H1 (cell line): ENCODE measurements at regions not wholly inside any gene's neighbourhood (a gene's known extent, or its start where the extent isn't known, plus 50 kb on each side); places are given as distances from the start of the nearest gene placed in this dataset.

Experiments used
- ASH2L ChIP-seq: fragments of 200-600, 300-600 bp; sonication (generic); IDR thresholded peaks from one replicate; pipeline ENCODE4 v1.7.1; 2017; ENCODE audit warnings: low read length
- CHD2 ChIP-seq: IDR thresholded peaks from 2 replicates; pipeline ENCODE4 v1.6.1; 2012; ENCODE audit warnings: low read length, improper control_type of control experiment
- CTCF ChIP-seq, 3 experiments: IDR thresholded peaks; 1 replicate in 2 of 3; 2 replicates in 1 of 3; pipeline versions ENCODE4 v1.5.1 to v1.6.1; 2011; ENCODE audit warnings: low read length in 3 of 3, mild to moderate bottlenecking in 3 of 3, inconsistent platforms in 2 of 3, low read depth in 1 of 3, moderate library complexity in 1 of 3; ENCODE audit not compliant: insufficient read depth in 1 of 3; ENCODE audit errors: control extremely low read depth in 1 of 3
- GABPA ChIP-seq: IDR thresholded peaks from 2 replicates; pipeline ENCODE4 v1.6.1; 2011; ENCODE audit warnings: mild to moderate bottlenecking, low read length, moderate library complexity, borderline replicate concordance; ENCODE audit not compliant: insufficient read depth
- POLR2A ChIP-seq, 2 experiments: IDR thresholded peaks; 1 replicate in 1 of 2; 2 replicates in 1 of 2; pipeline ENCODE4 v1.6.1; 2011; ENCODE audit warnings: low read depth in 2 of 2, low read length in 2 of 2, mild to moderate bottlenecking in 2 of 2; ENCODE audit errors: control extremely low read depth in 1 of 2
- SIX5 ChIP-seq: IDR thresholded peaks from 2 replicates; pipeline ENCODE4 v1.6.1; 2011; ENCODE audit warnings: mild to moderate bottlenecking, low read depth, low read length

GRCh38 chr15:58247855-58248842 is 110.0 kb downstream of the AQP9 start:
- TF ChIP-seq CTCF (IDR thresholded peaks at IDR 0.05; ENCODE audit: control extremely low read depth in 1 of 3, insufficient read depth in 1 of 3, low read depth in 1 of 3, low read length in 3 of 3) (no peak), ASH2L (no peak), GABPA (no peak), CHD2 (no peak), POLR2A (IDR thresholded peaks at IDR 0.05; ENCODE audit: control extremely low read depth in 1 of 2, low read depth in 2 of 2, low read length in 2 of 2) (no peak), SIX5 (no peak)
